22Rv1 (cell line): ENCODE measurements at regions not wholly inside any gene's neighbourhood (a gene's known extent, or its start where the extent isn't known, plus 50 kb on each side); places are given as distances from the start of the nearest gene placed in this dataset.

Experiments
- H3K27ac ChIP-seq: fragments of 450-650 bp; 2 replicates; pipeline ENCODE4 v1.5.1; 2017
- CTCF ChIP-seq: fragments of 450-650 bp; IDR thresholded peaks from 2 replicates; pipeline ENCODE4 v1.5.1; 2017; ENCODE audit warnings: mild to moderate bottlenecking
- ZFX ChIP-seq: fragments of 450-650 bp; IDR thresholded peaks from 2 replicates; pipeline ENCODE4 v1.6.1; 2017; ENCODE audit warnings: antibody characterized with exemption, borderline replicate concordance

GRCh38 chr3:182492536-182492935, 300.8 kb upstream of the ATP11B start:
- TF ChIP-seq ZFX (no peak), CTCF (no peak)
- no peak overlapping the region for H3K27ac ChIP-seq

GRCh38 chr3:182500289-182500688, 293.0 kb upstream of the ATP11B start:
- TF ChIP-seq CTCF (no peak), ZFX (no peak)
- H3K27ac ChIP-seq: no peak overlapping the region

GRCh38 chr3:182501856-182502255, 291.4 kb upstream of the ATP11B start:
- TF ChIP-seq ZFX (no peak), CTCF (no peak)
- no peak overlapping the region for H3K27ac ChIP-seq

GRCh38 chr3:182503401-182503800, 289.9 kb upstream of the ATP11B start:
- no peak overlapping the region for H3K27ac ChIP-seq
- TF ChIP-seq ZFX (no peak), CTCF (no peak)

- no peak overlapping the region for H3K27ac ChIP-seq
- TF ChIP-seq CTCF: no peak
- no peak for TF ChIP-seq ZFX
Observed at GRCh38 chr3:182508919-182509711, 284.2 kb upstream of the ATP11B start.

GRCh38 chr3:182509844-182510460, 283.4 kb upstream of the ATP11B start:
- no peak for TF ChIP-seq ZFX
- TF ChIP-seq CTCF: no peak
- H3K27ac ChIP-seq: no peak overlapping the region
